Subcutaneous abdominal adipose tissue (tissue), 5 donors: ENCODE measurements at regions not wholly inside any gene's neighbourhood (a gene's known extent, or its start where the extent isn't known, plus 50 kb on each side); places are given as distances from the start of the nearest gene placed in this dataset.

Source experiments
- H3K27ac ChIP-seq: one replicate; pipeline ENCODE4 v1.7.0; 2013; ENCODE audit warnings: low read depth, mild to moderate bottlenecking, inconsistent platforms, low read length, moderate library complexity
- H3K27me3 ChIP-seq, 5 donors: one replicate each; pipeline ENCODE4 v1.7.0; 2013; ENCODE audit warnings: low read length in 5 of 5, inconsistent platforms in 1 of 5; ENCODE audit not compliant: control insufficient read depth in 5 of 5, insufficient read depth in 4 of 5
- H3K36me3 ChIP-seq, 5 donors: one replicate each; pipeline ENCODE4 v1.7.0; 2013; ENCODE audit warnings: low read length in 5 of 5; ENCODE audit not compliant: control insufficient read depth in 5 of 5, insufficient read depth in 5 of 5
- H3K4me1 ChIP-seq, 5 donors: one replicate each; pipeline ENCODE4 v1.7.0; 2013; ENCODE audit warnings: low read length in 5 of 5, mild to moderate bottlenecking in 3 of 5, moderate library complexity in 1 of 5; ENCODE audit not compliant: control insufficient read depth in 5 of 5, insufficient read depth in 5 of 5
- H3K4me3 ChIP-seq, 5 donors: one replicate each; pipeline ENCODE4 v1.7.0; 2013; ENCODE audit warnings: low read length in 5 of 5, low read depth in 1 of 5
- H3K9ac ChIP-seq, 5 donors: one replicate each; pipeline ENCODE4 v1.7.0; 2013; ENCODE audit warnings: low read length in 5 of 5, mild to moderate bottlenecking in 4 of 5, moderate library complexity in 3 of 5
- H3K9me3 ChIP-seq, 5 donors: one replicate each; pipeline ENCODE4 v1.7.0; 2013; ENCODE audit warnings: low read length in 5 of 5; ENCODE audit not compliant: control insufficient read depth in 5 of 5
- donor health status: healthy.
- donor health status: healthy.
- donor health status: healthy.
- donor health status: healthy.
- donor health status: healthy.

- no peak overlapping the region for H3K9ac ChIP-seq
These were observed 372.6 kb downstream of the SOX11 start for GRCh38 chr2:6064757-6065156.

GRCh38 chr2:6065703-6066102, 373.5 kb downstream of the SOX11 start:
- Histone ChIP-seq H3K27ac (no peak overlapping the region), H3K4me3 (no peak overlapping the region), H3K36me3 (no peaks in the 10 kb centered on the region), H3K27me3 (peaks cover 0 to 5% (median 0%) of the 10 kb centered on the region in 5 donors), H3K4me1 (no peaks in the 10 kb centered on the region), H3K9me3 (no peaks in the 10 kb centered on the region), H3K9ac (no peak overlapping the region)

More at GRCh38 chr2:6064757-6065156, 372.6 kb downstream of the SOX11 start:
- H3K27ac ChIP-seq = no peak overlapping the region
- no peaks in the 10 kb centered on the region for H3K4me1 ChIP-seq
- peaks cover 0 to 5% (median 0%) of the 10 kb centered on the region in 5 donors for H3K27me3 ChIP-seq
- H3K9me3 ChIP-seq = no peaks in the 10 kb centered on the region
- no peak overlapping the region for H3K4me3 ChIP-seq
- H3K36me3 ChIP-seq = no peaks in the 10 kb centered on the region

GRCh38 chr2:6067089-6067488, 374.9 kb downstream of the SOX11 start:
- H3K4me1 ChIP-seq = no peaks in the 10 kb centered on the region
- H3K36me3 ChIP-seq = no peaks in the 10 kb centered on the region
- no peak overlapping the region for H3K9ac ChIP-seq
- no peak overlapping the region for H3K27ac ChIP-seq
- H3K4me3 ChIP-seq = no peak overlapping the region
- H3K27me3 ChIP-seq = peaks cover 0 to 5% (median 0%) of the 10 kb centered on the region in 5 donors
- H3K9me3 ChIP-seq = no peaks in the 10 kb centered on the region

GRCh38 chr2:6067806-6068205, 375.6 kb downstream of the SOX11 start:
- H3K9me3 ChIP-seq = no peaks in the 10 kb centered on the region
- no peak overlapping the region for H3K9ac ChIP-seq
- no peak overlapping the region for H3K4me3 ChIP-seq
- no peaks in the 10 kb centered on the region for H3K36me3 ChIP-seq
- H3K4me1 ChIP-seq = no peaks in the 10 kb centered on the region
- peaks cover 0 to 5% (median 0%) of the 10 kb centered on the region in 5 donors for H3K27me3 ChIP-seq
- no peak overlapping the region for H3K27ac ChIP-seq

- Histone ChIP-seq H3K9ac (no peak overlapping the region), H3K27me3 (peaks cover 0 to 5% (median 0%) of the 10 kb centered on the region in 5 donors), H3K36me3 (no peaks in the 10 kb centered on the region), H3K9me3 (no peaks in the 10 kb centered on the region), H3K4me3 (no peak overlapping the region), H3K27ac (no peak overlapping the region), H3K4me1 (no peaks in the 10 kb centered on the region)
These were observed 376.2 kb downstream of the SOX11 start for GRCh38 chr2:6068429-6068828.

GRCh38 chr2:6069381-6069780, 377.2 kb downstream of the SOX11 start:
- no peak overlapping the region for H3K27ac ChIP-seq
- no peaks in the 10 kb centered on the region for H3K4me1 ChIP-seq
- H3K27me3 ChIP-seq = peaks cover 0 to 5% (median 0%) of the 10 kb centered on the region in 5 donors
- no peak overlapping the region for H3K4me3 ChIP-seq
- no peaks in the 10 kb centered on the region for H3K9me3 ChIP-seq
- no peaks in the 10 kb centered on the region for H3K36me3 ChIP-seq
- no peak overlapping the region for H3K9ac ChIP-seq

GRCh38 chr2:6071519-6071918, 379.3 kb downstream of the SOX11 start:
- Histone ChIP-seq H3K9me3 (no peaks in the 10 kb centered on the region), H3K4me1 (no peaks in the 10 kb centered on the region), H3K4me3 (no peak overlapping the region), H3K36me3 (no peaks in the 10 kb centered on the region), H3K27ac (no peak overlapping the region), H3K27me3 (peaks cover 0 to 5% (median 0%) of the 10 kb centered on the region in 5 donors), H3K9ac (no peak overlapping the region)

GRCh38 chr2:6072276-6072675, 380.1 kb downstream of the SOX11 start:
- no peak overlapping the region for H3K4me3 ChIP-seq
- no peaks in the 10 kb centered on the region for H3K9me3 ChIP-seq
- H3K27me3 ChIP-seq = peaks cover 0 to 1% (median 0%) of the 10 kb centered on the region in 5 donors
- H3K9ac ChIP-seq = no peak overlapping the region
- H3K36me3 ChIP-seq = no peaks in the 10 kb centered on the region
- H3K27ac ChIP-seq = no peak overlapping the region
- no peaks in the 10 kb centered on the region for H3K4me1 ChIP-seq

GRCh38 chr2:6072768-6073167, 380.6 kb downstream of the SOX11 start:
- Histone ChIP-seq H3K4me1 (no peaks in the 10 kb centered on the region), H3K9me3 (no peaks in the 10 kb centered on the region), H3K9ac (no peak overlapping the region), H3K4me3 (no peak overlapping the region), H3K27ac (no peak overlapping the region), H3K27me3 (no peaks in the 10 kb centered on the region), H3K36me3 (no peaks in the 10 kb centered on the region)

GRCh38 chr2:6073191-6074088, 381.3 kb downstream of the SOX11 start:
- H3K36me3 ChIP-seq = no peaks in the 10 kb centered on the region
- H3K9me3 ChIP-seq = no peaks in the 10 kb centered on the region
- no peaks in the 10 kb centered on the region for H3K4me1 ChIP-seq
- H3K27ac ChIP-seq = no peak overlapping the region
- no peak overlapping the region for H3K9ac ChIP-seq
- no peaks in the 10 kb centered on the region for H3K27me3 ChIP-seq
- no peak overlapping the region for H3K4me3 ChIP-seq
